ENCODE measurements at regions not wholly inside any gene's neighbourhood (a gene's known extent, or its start where the extent isn't known, plus 50 kb on each side); places are given as distances from the start of the nearest gene placed in this dataset.

GRCh38 chr3:72338942-72339669, 509.1 kb downstream of the SHQ1 start:
- Histone ChIP-seq H3K9me3 (no peaks in the 10 kb centered on the region), H3K4me1 (no peaks in the 10 kb centered on the region), H3K27me3 (no peaks in the 10 kb centered on the region), H3K27ac (no peak overlapping the region), H3K4me3 (no peak overlapping the region), H3K36me3 (no peaks in the 10 kb centered on the region)
- TF ChIP-seq POLR2A (IDR thresholded peaks at IDR 0.05) (no peak), CTCF (IDR thresholded peaks at IDR 0.05) (no peak)
- intact Hi-C loops (cut with DNase I) = no loop called here
- WGBS (ENCODE audit: insufficient coverage, low coverage, low lambda C conversion rate, missing lambda C conversion rate) = 100% methylated on average over 2 of the region's 11 CpGs
- DNase-seq (no peak), ATAC-seq (peak in 1 of 4 donors; percentile 43)

GRCh38 chr3:72338082-72338941, 509.9 kb downstream of the SHQ1 start:
- no peak overlapping the region for H3K27ac ChIP-seq
- no peak for DNase-seq
- intact Hi-C loops (cut with DNase I) = no loop called here
- H3K9me3 ChIP-seq = no peaks in the 10 kb centered on the region
- H3K4me3 ChIP-seq = no peak overlapping the region
- 100% methylated on average over 2 of the region's 8 CpGs for WGBS (ENCODE audit: insufficient coverage, low coverage, low lambda C conversion rate, missing lambda C conversion rate)
- no peaks in the 10 kb centered on the region for H3K4me1 ChIP-seq
- ATAC-seq = no peak
- no peaks in the 10 kb centered on the region for H3K36me3 ChIP-seq
- no peak for TF ChIP-seq CTCF (IDR thresholded peaks at IDR 0.05)
- TF ChIP-seq POLR2A (IDR thresholded peaks at IDR 0.05) = no peak
- no peaks in the 10 kb centered on the region for H3K27me3 ChIP-seq

- DNase-seq (no peak), ATAC-seq (no peak)
- H3K4me1 ChIP-seq = no peaks in the 10 kb centered on the region
- intact Hi-C loops (cut with DNase I) = no loop called here
- H3K4me3 ChIP-seq = no peak overlapping the region
- no peaks in the 10 kb centered on the region for H3K36me3 ChIP-seq
- no peaks in the 10 kb centered on the region for H3K9me3 ChIP-seq
- WGBS (ENCODE audit: insufficient coverage, low coverage, low lambda C conversion rate, missing lambda C conversion rate) = 86% methylated on average over 5 of the region's 5 CpGs
- H3K27me3 ChIP-seq = no peaks in the 10 kb centered on the region
- H3K27ac ChIP-seq = no peak overlapping the region
- TF ChIP-seq CTCF (IDR thresholded peaks at IDR 0.05) = no peak
- no peak for TF ChIP-seq POLR2A (IDR thresholded peaks at IDR 0.05)
Observed at GRCh38 chr3:72337480-72337855, 510.8 kb downstream of the SHQ1 start.

- WGBS (ENCODE audit: insufficient coverage, low coverage, low lambda C conversion rate, missing lambda C conversion rate) = 58% methylated on average over 19 of the region's 24 CpGs
- H3K27me3 ChIP-seq = no peaks in the 10 kb centered on the region
- no peaks in the 10 kb centered on the region for H3K4me1 ChIP-seq
- no peak overlapping the region for H3K4me3 ChIP-seq
- intact Hi-C loops (cut with DNase I) = no loop called here
- ATAC-seq (peak; percentile 72 to 81 (median 74)), DNase-seq (peak; percentile 50 to 69 (median 60))
- no peaks in the 10 kb centered on the region for H3K9me3 ChIP-seq
- TF ChIP-seq CTCF (IDR thresholded peaks at IDR 0.05) (no peak), POLR2A (IDR thresholded peaks at IDR 0.05) (no peak)
- no peaks in the 10 kb centered on the region for H3K36me3 ChIP-seq
- H3K27ac ChIP-seq = no peak overlapping the region
Observed at GRCh38 chr3:72336821-72337479, 511.3 kb downstream of the SHQ1 start.

Data from right lobe of liver (tissue), 6 donors.